ENCODE measurements at regions not wholly inside any gene's neighbourhood (a gene's known extent, or its start where the extent isn't known, plus 50 kb on each side); places are given as distances from the start of the nearest gene placed in this dataset.

- no peak overlapping the region for H3K27ac ChIP-seq
Observed at GRCh38 chr13:61021838-61022237, 393.8 kb downstream of the PCDH20 start.

GRCh38 chr13:61013796-61014195, 401.9 kb downstream of the PCDH20 start:
- Histone ChIP-seq H3K4me1 (ENCODE audit: low read depth, poor library complexity, severe bottlenecking) (no peaks in the 10 kb centered on the region), H3K27me3 (ENCODE audit: insufficient read depth, low read depth) (no peaks in the 10 kb centered on the region), H3K27ac (no peak overlapping the region), H3K79me2 (ENCODE audit: insufficient read depth, low read depth) (no peaks in the 10 kb centered on the region), H2AFZ (ENCODE audit: low read depth) (no peak overlapping the region), H4K20me1 (ENCODE audit: insufficient read depth) (no peaks in the 10 kb centered on the region), H3K4me2 (no peak overlapping the region), H3K4me3 (IDR thresholded peaks at IDR 0.05; ENCODE audit: insufficient read depth, low read depth, low read length) (no peak overlapping the region), H3K9ac (no peak overlapping the region), H3K36me3 (ENCODE audit: insufficient read depth) (no peaks in the 10 kb centered on the region)
- TF ChIP-seq CTCF (conservative IDR thresholded peaks at IDR 0.05; ENCODE audit: low read depth, low read length), result no peak

More at GRCh38 chr13:61021838-61022237, 393.8 kb downstream of the PCDH20 start:
- Histone ChIP-seq H3K79me2 (ENCODE audit: insufficient read depth, low read depth) (no peaks in the 10 kb centered on the region), H3K4me2 (no peak overlapping the region), H3K27me3 (ENCODE audit: insufficient read depth, low read depth) (no peaks in the 10 kb centered on the region), H3K4me3 (IDR thresholded peaks at IDR 0.05; ENCODE audit: insufficient read depth, low read depth, low read length) (no peak overlapping the region), H4K20me1 (ENCODE audit: insufficient read depth) (no peaks in the 10 kb centered on the region), H3K4me1 (ENCODE audit: low read depth, poor library complexity, severe bottlenecking) (no peaks in the 10 kb centered on the region), H3K9ac (no peak overlapping the region), H3K36me3 (ENCODE audit: insufficient read depth) (no peaks in the 10 kb centered on the region), H2AFZ (ENCODE audit: low read depth) (no peak overlapping the region)
- no peak for TF ChIP-seq CTCF (conservative IDR thresholded peaks at IDR 0.05; ENCODE audit: low read depth, low read length)

- no peaks in the 10 kb centered on the region for H3K4me1 ChIP-seq (ENCODE audit: low read depth, poor library complexity, severe bottlenecking)
- no peak overlapping the region for H3K27ac ChIP-seq
- H3K4me3 ChIP-seq (IDR thresholded peaks at IDR 0.05; ENCODE audit: insufficient read depth, low read depth, low read length), result no peak overlapping the region
- no peak overlapping the region for H3K4me2 ChIP-seq
- no peak overlapping the region for H3K9ac ChIP-seq
- no peak for TF ChIP-seq CTCF (conservative IDR thresholded peaks at IDR 0.05; ENCODE audit: low read depth, low read length)
- H2AFZ ChIP-seq (ENCODE audit: low read depth), result no peak overlapping the region
- H3K36me3 ChIP-seq (ENCODE audit: insufficient read depth), result no peaks in the 10 kb centered on the region
- H3K79me2 ChIP-seq (ENCODE audit: insufficient read depth, low read depth), result no peaks in the 10 kb centered on the region
- no peaks in the 10 kb centered on the region for H4K20me1 ChIP-seq (ENCODE audit: insufficient read depth)
- H3K27me3 ChIP-seq (ENCODE audit: insufficient read depth, low read depth), result no peaks in the 10 kb centered on the region
Observed at GRCh38 chr13:61010358-61010757, 405.3 kb downstream of the PCDH20 start.

GRCh38 chr13:61002686-61003085, 413.0 kb downstream of the PCDH20 start:
- no peaks in the 10 kb centered on the region for H3K27me3 ChIP-seq (ENCODE audit: insufficient read depth, low read depth)
- H3K4me3 ChIP-seq (IDR thresholded peaks at IDR 0.05; ENCODE audit: insufficient read depth, low read depth, low read length), result no peak overlapping the region
- H3K9ac ChIP-seq, result no peak overlapping the region
- no peaks in the 10 kb centered on the region for H3K36me3 ChIP-seq (ENCODE audit: insufficient read depth)
- H3K27ac ChIP-seq, result no peak overlapping the region
- no peaks in the 10 kb centered on the region for H3K79me2 ChIP-seq (ENCODE audit: insufficient read depth, low read depth)
- no peaks in the 10 kb centered on the region for H4K20me1 ChIP-seq (ENCODE audit: insufficient read depth)
- no peak for TF ChIP-seq CTCF (conservative IDR thresholded peaks at IDR 0.05; ENCODE audit: low read depth, low read length)
- H2AFZ ChIP-seq (ENCODE audit: low read depth), result no peak overlapping the region
- no peaks in the 10 kb centered on the region for H3K4me1 ChIP-seq (ENCODE audit: low read depth, poor library complexity, severe bottlenecking)
- H3K4me2 ChIP-seq, result no peak overlapping the region

All from KMS-11 (cell line).